Lower lobe of right lung (tissue), 2 donors: ENCODE measurements at regions not wholly inside any gene's neighbourhood (a gene's known extent, or its start where the extent isn't known, plus 50 kb on each side); places are given as distances from the start of the nearest gene placed in this dataset.

ENCODE experiments used
- ATAC-seq, 2 donors: fragments of 200-7000 bp; cut with Tn5 transposase; one replicate each; pipeline ENCODE4 v1.9.1; 2020 to 2022; ENCODE audit warnings: mild to moderate bottlenecking in 2 of 2, moderate library complexity in 2 of 2
- DNase-seq: peaks from one replicate; pipeline ENCODE4 v3.0.0-alpha.2; 2020
- H3K27ac ChIP-seq: fragments of 200-600 bp; one replicate; pipeline ENCODE4 v1.8.0; 2022
- H3K27me3 ChIP-seq: fragments of 200-600 bp; one replicate; pipeline ENCODE4 v1.8.0; 2022; ENCODE audit warnings: low read depth
- H3K36me3 ChIP-seq: fragments of 200-600 bp; one replicate; pipeline ENCODE4 v1.8.0; 2022; ENCODE audit warnings: mild to moderate bottlenecking
- H3K4me1 ChIP-seq: fragments of 200-600 bp; one replicate; pipeline ENCODE4 v1.8.0; 2022
- H3K4me3 ChIP-seq: fragments of 200-600 bp; one replicate; pipeline ENCODE4 v1.8.0; 2022; ENCODE audit warnings: mild to moderate bottlenecking
- H3K9me3 ChIP-seq: fragments of 200-600 bp; one replicate; pipeline ENCODE4 v1.8.0; 2022
- CTCF ChIP-seq: fragments of 200-600 bp; IDR thresholded peaks from one replicate; pipeline ENCODE4 v1.8.0; 2022; ENCODE audit warnings: antibody characterized with exemption, mild to moderate bottlenecking
- intact Hi-C: fragments of 100-400 bp; cut with DNase I; formaldehyde crosslinking; loops from one replicate; pipeline ENCODE4 v1.11.0; 2022
- donor health status: DM: no; HTN: yes; CAD: no; lungs with severe emphysema.

DNA sequence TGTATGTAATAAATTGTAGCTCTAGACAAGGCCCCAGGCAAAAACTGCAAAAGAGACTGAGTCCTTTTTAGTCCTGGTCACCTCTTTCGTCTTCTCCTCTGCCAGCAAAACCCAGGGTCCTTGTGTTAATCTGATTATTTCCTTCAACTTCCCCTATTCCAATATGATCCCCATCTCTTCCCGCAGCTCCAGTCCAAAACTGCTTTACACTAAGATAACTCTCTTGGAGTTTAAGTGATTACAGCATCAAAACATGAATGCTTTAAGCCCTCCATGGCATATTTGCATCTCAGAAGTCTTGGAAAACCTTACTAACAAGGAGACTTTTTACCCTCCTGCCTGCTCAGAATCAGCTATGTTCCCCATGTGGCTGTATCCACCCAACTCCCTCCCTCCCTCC, 59.3 kb downstream of the MAGEA1 start:
- Histone ChIP-seq H3K27me3 (no peaks in the 10 kb centered on the region), H3K36me3 (no peaks in the 10 kb centered on the region), H3K9me3 (no peaks in the 10 kb centered on the region), H3K4me1 (no peaks in the 10 kb centered on the region), H3K4me3 (no peak overlapping the region), H3K27ac (no peak overlapping the region)
- intact Hi-C loops: no loop called here
- DNase-seq (no peak), ATAC-seq (no peak)
- no peak for TF ChIP-seq CTCF
